NCI-H2227 (cell line): ENCODE measurements at regions not wholly inside any gene's neighbourhood (a gene's known extent, or its start where the extent isn't known, plus 50 kb on each side); places are given as distances from the start of the nearest gene placed in this dataset.
A peak's percentile ranks its signal among the peaks of the same experiment; 100 is the strongest.

Experiments used
- DNase-seq: peaks from one replicate; lab custom pipeline; 2025; ENCODE audit not compliant: unreplicated experiment; lab: John Stamatoyannopoulos, UW

DNA sequence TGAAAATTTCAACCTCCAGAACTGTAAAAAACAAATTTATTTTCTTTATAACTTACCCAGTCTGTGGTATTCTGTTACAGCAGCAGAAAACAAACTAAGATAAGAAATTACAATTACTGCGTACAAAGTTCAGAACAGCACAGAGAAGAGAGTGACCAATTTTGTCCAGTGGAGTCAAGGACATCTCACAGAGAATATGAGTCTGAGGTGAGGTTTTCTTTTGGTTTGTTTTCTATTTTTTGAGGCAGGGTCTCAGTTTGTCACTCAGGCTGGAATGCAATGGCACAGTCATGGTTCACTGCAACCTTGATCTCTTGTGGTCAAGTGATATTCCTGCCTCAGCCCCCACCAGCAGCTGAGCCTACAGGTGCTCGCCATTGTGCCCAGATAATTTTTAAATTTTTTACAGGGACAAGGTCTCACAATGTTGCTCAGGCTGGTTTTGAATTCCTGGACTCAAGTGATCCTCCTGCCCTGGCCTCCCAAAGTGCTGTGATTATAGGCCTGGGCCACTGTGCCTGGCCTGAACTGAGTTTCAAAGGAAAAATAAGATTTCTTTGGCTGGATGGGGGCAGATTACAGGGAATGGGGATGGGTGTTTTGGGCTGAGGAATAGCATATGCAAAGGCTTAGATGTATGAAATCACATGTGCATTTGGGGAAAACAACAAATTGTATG lies 201.1 kb upstream of the USP24 start:
- DNase-seq = no peak

- DNase-seq = no peak
Measured at GRCh38 chr1:55413286-55413685, 198.1 kb upstream of the USP24 start.

GRCh38 chr1:55412060-55412459 lies 196.9 kb upstream of the USP24 start:
- DNase-seq = no peak

- DNase-seq = no peak
Measured at GRCh38 chr1:55402671-55403464, 187.7 kb upstream of the USP24 start.

DNA sequence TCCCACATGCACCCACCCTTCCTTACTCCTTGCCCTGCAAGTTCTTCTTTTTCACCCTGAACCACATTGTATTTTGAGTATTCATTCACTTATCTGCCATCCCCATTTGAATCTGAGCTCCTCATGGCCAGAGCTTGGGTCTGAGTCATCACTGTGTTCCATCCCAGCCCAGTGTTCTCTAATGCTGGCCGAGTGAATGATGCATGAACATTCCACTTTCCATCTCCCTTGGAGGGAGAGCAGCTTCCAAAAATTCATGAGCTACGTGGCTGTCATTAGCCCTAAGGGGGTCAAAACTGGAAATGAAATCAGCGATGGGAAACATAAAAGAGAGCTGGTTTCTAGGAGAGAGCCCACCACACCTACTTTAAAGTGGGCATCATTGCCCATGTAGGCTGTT lies 187.0 kb upstream of the USP24 start:
- DNase-seq = no peak

- DNase-seq = no peak
Measured at GRCh38 chr1:55400508-55400907, 185.3 kb upstream of the USP24 start.

GRCh38 chr1:55399346-55399745 lies 184.2 kb upstream of the USP24 start:
- DNase-seq = no peak

DNA sequence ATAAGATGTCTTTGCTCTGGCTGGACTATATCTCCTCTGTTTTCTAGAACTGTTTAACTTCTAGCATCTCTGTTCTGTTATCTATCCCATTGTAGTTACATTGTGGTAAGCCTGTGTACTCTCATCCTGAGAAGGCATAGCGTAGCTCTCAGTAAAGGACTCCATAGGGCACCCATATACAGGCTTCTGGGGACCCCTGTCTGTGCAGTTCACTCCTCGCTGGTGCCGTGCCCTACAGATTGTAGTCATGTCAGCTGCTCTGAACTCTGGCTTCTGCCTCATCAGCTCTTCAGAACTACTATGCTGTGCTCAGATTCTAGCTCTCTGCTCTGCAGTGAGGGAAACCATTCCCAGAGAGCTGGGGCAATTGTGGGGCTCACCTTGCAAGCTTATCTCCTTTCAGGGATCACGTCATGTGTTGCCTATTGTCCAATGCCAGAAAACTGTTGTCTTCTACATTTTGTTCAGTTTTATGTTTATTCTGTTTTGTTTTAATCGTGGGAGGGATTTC lies 181.3 kb upstream of the USP24 start:
- no peak for DNase-seq

DNA sequence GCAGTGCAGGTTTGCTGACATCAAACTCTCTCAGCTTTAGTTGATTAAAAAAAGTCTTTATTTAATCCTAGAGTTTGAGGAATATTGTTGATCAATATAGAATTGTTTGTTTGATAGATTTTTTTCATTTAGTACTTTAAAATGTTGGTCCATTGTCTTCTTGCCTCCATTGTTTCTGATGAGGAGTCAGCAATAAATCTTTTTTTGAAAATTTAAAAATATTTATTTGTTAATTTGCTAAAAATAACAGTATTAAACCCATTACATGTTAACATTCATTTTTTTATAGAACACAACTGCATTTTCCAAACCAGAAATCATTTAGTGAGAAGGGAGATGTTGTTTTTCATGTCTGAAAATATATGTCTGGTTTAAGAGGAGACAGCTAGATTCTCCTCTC lies 173.8 kb upstream of the USP24 start:
- DNase-seq = no peak

GRCh38 chr1:55387145-55387544 lies 172.0 kb upstream of the USP24 start:
- DNase-seq = no peak

GRCh38 chr1:55386456-55386855 lies 171.3 kb upstream of the USP24 start:
- no peak for DNase-seq

GRCh38 chr1:55385402-55386018 lies 170.3 kb upstream of the USP24 start:
- no peak for DNase-seq

DNA sequence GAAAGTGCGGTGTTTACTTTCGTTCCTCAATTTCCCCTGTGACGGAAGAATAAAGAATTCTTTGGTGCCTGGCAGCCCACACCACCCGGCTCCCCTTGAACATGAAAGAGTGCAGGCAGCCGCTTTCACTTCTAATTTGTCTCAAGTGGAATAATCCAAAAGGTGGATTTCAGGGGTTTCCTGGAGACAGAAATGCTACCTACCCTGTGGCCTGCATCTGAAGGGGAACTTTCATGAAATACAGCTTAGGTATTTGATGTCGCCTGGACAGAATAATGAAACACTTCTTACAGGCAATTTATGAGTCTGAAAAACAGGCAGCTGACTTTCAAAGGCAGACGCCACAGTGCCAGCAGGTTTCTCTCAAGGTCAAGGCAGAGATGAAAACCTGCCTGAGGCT lies 169.5 kb upstream of the USP24 start:
- DNase-seq = peak; percentile 50

- DNase-seq = peak; percentile 39
Measured at GRCh38 chr1:55382806-55383305, 167.7 kb upstream of the USP24 start.

GRCh38 chr1:55381983-55382382 lies 166.8 kb upstream of the USP24 start:
- no peak for DNase-seq

- no peak for DNase-seq
Measured at GRCh38 chr1:55381491-55381890, 166.3 kb upstream of the USP24 start.

GRCh38 chr1:55380355-55380970 lies 165.3 kb upstream of the USP24 start:
- DNase-seq = no peak

DNA sequence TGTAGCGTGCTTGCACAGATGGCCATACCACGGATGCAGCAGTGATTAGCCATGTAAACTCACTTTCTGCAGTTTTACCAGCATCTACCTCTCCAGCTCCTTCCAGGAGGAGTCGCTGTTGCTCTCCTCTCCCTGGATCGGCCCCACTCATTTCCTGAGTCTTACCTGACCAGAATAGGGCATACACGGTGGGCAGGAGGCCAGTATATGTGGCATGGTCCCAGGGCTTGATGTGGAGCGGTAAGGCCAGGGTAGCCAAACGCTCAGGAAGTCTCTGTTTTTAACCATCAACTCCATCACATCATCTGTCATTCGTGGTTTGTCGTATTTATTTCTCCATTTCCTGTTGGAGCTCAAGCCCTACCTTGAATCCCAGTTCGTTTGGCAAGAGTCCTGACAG lies 163.4 kb upstream of the USP24 start:
- DNase-seq = no peak

GRCh38 chr1:55376897-55377296 lies 161.7 kb upstream of the USP24 start:
- DNase-seq = no peak

DNA sequence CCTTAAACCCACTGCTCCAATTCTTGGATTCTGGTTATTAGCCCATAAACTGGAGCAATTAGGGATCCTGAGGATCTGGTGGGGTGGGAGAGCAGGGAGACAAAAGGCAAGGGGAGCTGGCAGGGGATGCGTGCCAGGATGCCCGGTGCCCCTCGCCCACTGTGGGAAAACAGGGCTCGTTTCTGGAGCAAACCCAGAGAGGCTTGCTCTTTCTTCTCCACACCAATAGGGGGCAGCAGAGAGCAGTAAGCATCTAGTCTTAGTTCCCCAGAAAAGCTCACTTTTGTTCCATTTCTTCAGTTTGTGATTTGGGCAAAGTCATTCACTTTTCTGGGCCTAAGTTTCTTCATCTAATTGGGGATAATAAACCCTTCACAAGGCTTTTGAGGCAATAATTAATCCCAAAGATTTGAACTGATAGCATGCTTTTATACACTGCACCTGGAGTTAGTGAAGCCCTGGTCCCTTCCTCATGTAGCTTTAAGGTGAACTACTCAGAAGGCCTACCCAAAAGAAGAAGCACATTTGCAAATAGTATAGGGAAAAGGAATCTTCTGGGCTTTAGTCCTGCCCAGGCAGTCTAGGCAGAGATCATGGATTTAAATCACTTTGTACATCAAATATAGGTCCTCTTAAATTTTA lies 160.6 kb upstream of the USP24 start:
- DNase-seq = peak; percentile 46
